ENCODE measurements at regions not wholly inside any gene's neighbourhood (a gene's known extent, or its start where the extent isn't known, plus 50 kb on each side); places are given as distances from the start of the nearest gene placed in this dataset.
A peak's percentile ranks its signal among the peaks of the same experiment; 100 is the strongest.

DNA sequence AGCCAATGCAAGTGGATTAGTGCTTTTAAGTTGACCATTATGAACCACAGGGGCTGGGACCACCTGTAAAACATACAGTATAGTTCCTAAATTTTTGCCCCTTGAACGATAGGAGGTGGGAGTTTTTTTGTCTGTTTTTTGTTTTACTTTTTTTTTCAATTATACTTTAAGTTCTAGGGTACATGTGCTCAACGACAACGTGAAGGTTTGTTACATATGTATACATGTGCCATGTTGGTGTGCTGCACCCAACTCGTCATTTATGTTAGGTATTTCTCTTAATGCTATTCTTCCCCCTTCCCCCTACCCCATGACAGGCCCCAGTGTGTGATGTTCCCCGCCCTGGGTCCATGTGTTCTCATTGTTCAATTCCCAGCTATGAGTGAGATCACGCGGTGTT lies 1797.9 kb upstream of the PIK3C3 start:
- no peak overlapping the region for H3K4me3 ChIP-seq (ENCODE audit: insufficient read depth, low read depth, low read length)
- Mint-ChIP-seq H3K4me1 (ENCODE audit: low read depth, unreplicated experiment) (peaks cover 4% of the 10 kb centered on the region), H3K27me3 (ENCODE audit: low read depth, unreplicated experiment) (no peaks in the 10 kb centered on the region), H3K9me3 (ENCODE audit: unreplicated experiment) (no peaks in the 10 kb centered on the region), H3K4me3 (ENCODE audit: unreplicated experiment) (no peak overlapping the region), H3K36me3 (ENCODE audit: low read depth, unreplicated experiment) (no peaks in the 10 kb centered on the region), H3K27ac (ENCODE audit: unreplicated experiment) (no peak overlapping the region)
- H3K27me3 ChIP-seq (ENCODE audit: insufficient read depth, low read length) = no peaks in the 10 kb centered on the region
- H2AFZ ChIP-seq (ENCODE audit: low read depth, low read length) = no peak overlapping the region
- no peak for FAIRE-seq
- no peaks in the 10 kb centered on the region for H3K9me3 ChIP-seq (ENCODE audit: insufficient read depth, low read depth, low read length)
- no peaks in the 10 kb centered on the region for H4K20me1 ChIP-seq (ENCODE audit: insufficient read depth, low read length)
- no peaks in the 10 kb centered on the region for H3K4me1 ChIP-seq (ENCODE audit: insufficient read depth, low read length)
- H3K27ac ChIP-seq (ENCODE audit: low read depth, low read length) = no peak overlapping the region
- no peaks in the 10 kb centered on the region for H3K79me2 ChIP-seq (ENCODE audit: insufficient read depth, low read length)
- TF ChIP-seq, protein P1, sequence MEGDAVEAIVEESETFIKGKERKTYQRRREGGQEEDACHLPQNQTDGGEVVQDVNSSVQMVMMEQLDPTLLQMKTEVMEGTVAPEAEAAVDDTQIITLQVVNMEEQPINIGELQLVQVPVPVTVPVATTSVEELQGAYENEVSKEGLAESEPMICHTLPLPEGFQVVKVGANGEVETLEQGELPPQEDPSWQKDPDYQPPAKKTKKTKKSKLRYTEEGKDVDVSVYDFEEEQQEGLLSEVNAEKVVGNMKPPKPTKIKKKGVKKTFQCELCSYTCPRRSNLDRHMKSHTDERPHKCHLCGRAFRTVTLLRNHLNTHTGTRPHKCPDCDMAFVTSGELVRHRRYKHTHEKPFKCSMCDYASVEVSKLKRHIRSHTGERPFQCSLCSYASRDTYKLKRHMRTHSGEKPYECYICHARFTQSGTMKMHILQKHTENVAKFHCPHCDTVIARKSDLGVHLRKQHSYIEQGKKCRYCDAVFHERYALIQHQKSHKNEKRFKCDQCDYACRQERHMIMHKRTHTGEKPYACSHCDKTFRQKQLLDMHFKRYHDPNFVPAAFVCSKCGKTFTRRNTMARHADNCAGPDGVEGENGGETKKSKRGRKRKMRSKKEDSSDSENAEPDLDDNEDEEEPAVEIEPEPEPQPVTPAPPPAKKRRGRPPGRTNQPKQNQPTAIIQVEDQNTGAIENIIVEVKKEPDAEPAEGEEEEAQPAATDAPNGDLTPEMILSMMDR (IDR thresholded peaks at IDR 0.05; ENCODE audit: insufficient read depth, low read depth, low read length) = no peak
- no peak for TF ChIP-seq EZH2 (IDR thresholded peaks at IDR 0.05; ENCODE audit: insufficient read depth, low read length)
- no peak overlapping the region for H3K9ac ChIP-seq (ENCODE audit: low read length)
- no peak for DNase-seq (ENCODE audit: low read depth)
- no peaks in the 10 kb centered on the region for H3K36me3 ChIP-seq (ENCODE audit: insufficient read depth, low read length)
- no peak overlapping the region for H3K4me2 ChIP-seq (ENCODE audit: low read length)

DNA sequence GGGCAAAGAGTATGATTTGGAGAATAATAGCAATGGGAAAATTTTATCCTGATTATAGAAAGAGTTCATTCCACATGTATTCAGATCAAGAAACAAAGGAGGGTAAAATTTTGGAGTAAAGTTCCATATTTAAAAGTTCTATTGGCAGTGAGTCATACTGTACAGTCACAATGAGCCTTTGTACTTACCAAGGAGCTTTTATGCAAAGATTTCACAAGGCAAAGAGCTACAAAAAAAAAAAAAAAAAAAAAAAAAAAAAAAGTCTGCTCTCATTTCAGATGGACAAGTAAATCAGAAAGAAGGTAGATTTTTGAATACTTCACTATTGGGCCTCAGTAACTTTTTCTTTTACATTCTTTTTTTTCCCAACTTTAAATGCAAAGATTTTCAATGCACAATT lies 1802.2 kb upstream of the PIK3C3 start:
- H2AFZ ChIP-seq (ENCODE audit: low read depth, low read length) = no peak overlapping the region
- Mint-ChIP-seq H3K27ac (ENCODE audit: unreplicated experiment) (no peak overlapping the region), H3K36me3 (ENCODE audit: low read depth, unreplicated experiment) (no peaks in the 10 kb centered on the region), H3K9me3 (ENCODE audit: unreplicated experiment) (no peaks in the 10 kb centered on the region), H3K4me1 (ENCODE audit: low read depth, unreplicated experiment) (peaks cover 3% of the 10 kb centered on the region), H3K27me3 (ENCODE audit: low read depth, unreplicated experiment) (no peaks in the 10 kb centered on the region), H3K4me3 (ENCODE audit: unreplicated experiment) (no peak overlapping the region)
- TF ChIP-seq, protein P1 (IDR thresholded peaks at IDR 0.05; ENCODE audit: insufficient read depth, low read depth, low read length) = no peak
- TF ChIP-seq EZH2 (IDR thresholded peaks at IDR 0.05; ENCODE audit: insufficient read depth, low read length) = no peak
- no peaks in the 10 kb centered on the region for H3K79me2 ChIP-seq (ENCODE audit: insufficient read depth, low read length)
- no peak for FAIRE-seq
- H3K4me2 ChIP-seq (ENCODE audit: low read length) = no peak overlapping the region
- H3K27me3 ChIP-seq (ENCODE audit: insufficient read depth, low read length) = no peaks in the 10 kb centered on the region
- H4K20me1 ChIP-seq (ENCODE audit: insufficient read depth, low read length) = no peaks in the 10 kb centered on the region
- no peak overlapping the region for H3K9ac ChIP-seq (ENCODE audit: low read length)
- H3K4me1 ChIP-seq (ENCODE audit: insufficient read depth, low read length) = no peaks in the 10 kb centered on the region
- H3K36me3 ChIP-seq (ENCODE audit: insufficient read depth, low read length) = no peaks in the 10 kb centered on the region
- H3K9me3 ChIP-seq (ENCODE audit: insufficient read depth, low read depth, low read length) = no peaks in the 10 kb centered on the region
- no peak overlapping the region for H3K27ac ChIP-seq (ENCODE audit: low read depth, low read length)
- H3K4me3 ChIP-seq (ENCODE audit: insufficient read depth, low read depth, low read length) = no peak overlapping the region
- peak; percentile 10 for DNase-seq (ENCODE audit: low read depth)

DNA sequence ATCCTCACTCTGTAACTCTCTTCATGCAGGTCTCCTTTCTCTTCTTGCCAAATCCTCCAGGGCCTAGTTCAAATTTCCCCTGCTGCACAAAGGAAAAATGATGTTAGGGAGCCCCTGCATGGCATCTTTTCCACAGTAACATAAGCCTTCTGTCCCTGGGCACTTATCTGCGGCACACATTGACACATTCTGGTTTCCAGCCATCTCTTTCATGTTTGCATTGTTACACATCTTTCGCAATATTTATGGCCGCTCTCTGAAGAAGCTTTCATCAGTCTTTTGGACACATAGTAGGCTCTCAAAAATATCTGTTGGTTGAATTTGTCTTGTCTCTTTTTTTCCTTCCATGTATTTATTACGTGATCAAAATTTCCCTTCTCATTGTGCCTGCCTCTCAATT lies 1806.1 kb upstream of the PIK3C3 start:
- DNase-seq (ENCODE audit: low read depth) = no peak
- H3K79me2 ChIP-seq (ENCODE audit: insufficient read depth, low read length) = no peaks in the 10 kb centered on the region
- peaks cover 3% of the 10 kb centered on the region for H3K4me1 Mint-ChIP-seq (ENCODE audit: low read depth, unreplicated experiment)

More for the DNA sequence above, 1806.1 kb upstream of the PIK3C3 start:
- no peak overlapping the region for H3K9ac ChIP-seq (ENCODE audit: low read length)
- Mint-ChIP-seq H3K9me3 (ENCODE audit: unreplicated experiment) (no peaks in the 10 kb centered on the region), H3K27me3 (ENCODE audit: low read depth, unreplicated experiment) (no peaks in the 10 kb centered on the region), H3K4me3 (ENCODE audit: unreplicated experiment) (no peak overlapping the region), H3K36me3 (ENCODE audit: low read depth, unreplicated experiment) (no peaks in the 10 kb centered on the region), H3K27ac (ENCODE audit: unreplicated experiment) (no peak overlapping the region)
- no peak for FAIRE-seq
- no peak for TF ChIP-seq EZH2 (IDR thresholded peaks at IDR 0.05; ENCODE audit: insufficient read depth, low read length)
- TF ChIP-seq, protein P1 (IDR thresholded peaks at IDR 0.05; ENCODE audit: insufficient read depth, low read depth, low read length) = no peak
- no peaks in the 10 kb centered on the region for H3K4me1 ChIP-seq (ENCODE audit: insufficient read depth, low read length)
- H3K36me3 ChIP-seq (ENCODE audit: insufficient read depth, low read length) = no peaks in the 10 kb centered on the region
- no peaks in the 10 kb centered on the region for H3K27me3 ChIP-seq (ENCODE audit: insufficient read depth, low read length)
- H3K9me3 ChIP-seq (ENCODE audit: insufficient read depth, low read depth, low read length) = no peaks in the 10 kb centered on the region
- no peaks in the 10 kb centered on the region for H4K20me1 ChIP-seq (ENCODE audit: insufficient read depth, low read length)
- H3K27ac ChIP-seq (ENCODE audit: low read depth, low read length) = no peak overlapping the region
- no peak overlapping the region for H3K4me2 ChIP-seq (ENCODE audit: low read length)
- no peak overlapping the region for H2AFZ ChIP-seq (ENCODE audit: low read depth, low read length)
- H3K4me3 ChIP-seq (ENCODE audit: insufficient read depth, low read depth, low read length) = no peak overlapping the region
